Naive thymus-derived CD4-positive, alpha-beta T cell (primary cell): ENCODE measurements at regions not wholly inside any gene's neighbourhood (a gene's known extent, or its start where the extent isn't known, plus 50 kb on each side); places are given as distances from the start of the nearest gene placed in this dataset.
"Not testable (repeated sequence)": the region's sequence is repeated elsewhere in the genome, so short reads cannot be mapped to it uniquely, and the experiment has no call there.

ENCODE experiments used
- ATAC-seq: fragments of 150-1000 bp; cut with Tn5 transposase; 2 replicates; pipeline ENCODE4 v1.10.0; 2021; ENCODE audit warnings: mild to moderate bottlenecking, moderate library complexity
- CTCF ChIA-PET: fragments of 350-600 bp; sonication (Branson Sonifier 250); formaldehyde crosslinking; loops from one replicate; lab custom pipeline; 2021; ENCODE audit warnings: antibody characterized with exemption; lab: Charles Lee
- POLR2A ChIA-PET: fragments of 350-600 bp; sonication (Branson Sonifier 250); formaldehyde crosslinking; loops from one replicate; lab custom pipeline; 2021; ENCODE audit warnings: antibody characterized with exemption, inconsistent platforms; lab: Charles Lee
- DNase-seq, 9 donors: peaks; one replicate each; pipeline versions ENCODE4 v3.0.0 to v3.0.0-alpha.2; 2020 to 2022; ENCODE audit warnings: mixed read lengths in 1 of 9
- H3K27ac ChIP-seq: one replicate; pipeline ENCODE4 v1.7.0; 2013; ENCODE audit warnings: mild to moderate bottlenecking, low read depth, low read length, moderate library complexity
- H3K27me3 ChIP-seq, 2 donors: one replicate each; pipeline ENCODE4 v1.7.0; 2013; ENCODE audit warnings: low read length in 2 of 2, mild to moderate bottlenecking in 2 of 2, moderate library complexity in 2 of 2; ENCODE audit not compliant: control insufficient read depth in 2 of 2, insufficient read depth in 2 of 2
- H3K36me3 ChIP-seq, 3 experiments: 1 replicate in 2 of 3; 2 replicates in 1 of 3; pipeline ENCODE4 v1.7.0; 2013; ENCODE audit warnings: low read length in 3 of 3, mild to moderate bottlenecking in 3 of 3, moderate library complexity in 1 of 3; ENCODE audit not compliant: insufficient read depth in 3 of 3, control insufficient read depth in 2 of 3
- H3K4me1 ChIP-seq, 2 donors: one replicate each; pipeline ENCODE4 v1.7.0; 2013; ENCODE audit warnings: low read length in 2 of 2, mild to moderate bottlenecking in 2 of 2, moderate library complexity in 1 of 2; ENCODE audit not compliant: control insufficient read depth in 2 of 2, insufficient read depth in 2 of 2
- H3K4me3 ChIP-seq: 2 replicates; pipeline ENCODE4 v1.7.0; 2013; ENCODE audit warnings: mild to moderate bottlenecking, low read length
- H3K9me3 ChIP-seq, 3 experiments: 1 replicate in 2 of 3; 2 replicates in 1 of 3; pipeline ENCODE4 v1.7.0; 2013; ENCODE audit warnings: low read length in 3 of 3; ENCODE audit not compliant: control insufficient read depth in 2 of 3
- H3K27ac Mint-ChIP-seq, 9 donors: one replicate each; pipeline ENCODE4 v1.8.0; 2020 to 2022; ENCODE audit warnings: mixed read lengths in 9 of 9, mild to moderate bottlenecking in 8 of 9, moderate library complexity in 5 of 9, inconsistent platforms in 2 of 9
- H3K27me3 Mint-ChIP-seq, 5 donors: one replicate each; pipeline ENCODE4 v1.8.0; 2021 to 2022; ENCODE audit warnings: mixed read lengths in 5 of 5, mild to moderate bottlenecking in 1 of 5
- H3K36me3 Mint-ChIP-seq, 5 donors: one replicate each; pipeline ENCODE4 v1.8.0; 2020 to 2022; ENCODE audit warnings: mixed read lengths in 5 of 5, mild to moderate bottlenecking in 3 of 5, inconsistent platforms in 1 of 5
- H3K4me1 Mint-ChIP-seq, 7 donors: one replicate each; pipeline ENCODE4 v1.8.0; 2020 to 2022; ENCODE audit warnings: mixed read lengths in 7 of 7, mild to moderate bottlenecking in 3 of 7, inconsistent platforms in 1 of 7
- H3K4me3 Mint-ChIP-seq, 10 donors: one replicate each; pipeline ENCODE4 v1.8.0; 2020 to 2022; ENCODE audit warnings: mild to moderate bottlenecking in 10 of 10, mixed read lengths in 10 of 10, moderate library complexity in 6 of 10, inconsistent platforms in 2 of 10
- H3K9me3 Mint-ChIP-seq, 11 donors: one replicate each; pipeline ENCODE4 v1.8.0; 2020 to 2022; ENCODE audit warnings: mixed read lengths in 11 of 11, mild to moderate bottlenecking in 4 of 11, inconsistent platforms in 1 of 11, moderate library complexity in 1 of 11
- intact Hi-C, 2 donors: fragments of 100-400 bp; cut with micrococcal nuclease; formaldehyde crosslinking; loops; one replicate each; pipeline ENCODE4 v1.15.1; 2023

GRCh38 chr3:177664380-177665103, 467.3 kb upstream of the TBL1XR1 start:
- H3K36me3 ChIP-seq, H3K9me3 Mint-ChIP-seq, CTCF ChIA-PET, H3K27ac ChIP-seq, H3K9me3 ChIP-seq, POLR2A ChIA-PET, H3K4me3 ChIP-seq, H3K36me3 Mint-ChIP-seq, H3K4me3 Mint-ChIP-seq, ATAC-seq, H3K4me1 ChIP-seq, H3K27ac Mint-ChIP-seq, H3K27me3 ChIP-seq, H3K27me3 Mint-ChIP-seq, H3K4me1 Mint-ChIP-seq: not testable (repeated sequence)
- DNase-seq = peak in 1 of 9 donors; percentile 9
- intact Hi-C loops = loop anchor here (1.0 to 5.0 kb wide), 2 partner anchors 304 to 612 kb away; no protein-coding TSS in a partner anchor

GRCh38 chr3:177665122-177665808, 468.0 kb upstream of the TBL1XR1 start:
- CTCF ChIA-PET = no interaction called here
- Mint-ChIP-seq H3K4me3 (no peak overlapping the region), H3K27me3 (no peaks in the 10 kb centered on the region), H3K9me3 (peaks cover 0 to 7% (median 3%) of the 10 kb centered on the region in 11 donors), H3K27ac (peak overlapping the region in 1 of 9 donors; percentile 17), H3K36me3 (peaks cover 0 to 10% (median 0%) of the 10 kb centered on the region in 5 donors), H3K4me1 (peaks cover 0 to 5% (median 0%) of the 10 kb centered on the region in 7 donors)
- Histone ChIP-seq H3K4me3 (no peak overlapping the region), H3K27me3 (no peaks in the 10 kb centered on the region), H3K36me3 (no peaks in the 10 kb centered on the region), H3K9me3 (no peaks in the 10 kb centered on the region), H3K27ac (no peak overlapping the region), H3K4me1 (no peaks in the 10 kb centered on the region)
- intact Hi-C loops = no loop called here
- ATAC-seq (no peak), DNase-seq (no peak)
- POLR2A ChIA-PET = interaction anchor here (1.0 kb wide), 1 partner anchor 18 kb away, joined by 6 read pairs; no protein-coding TSS in a partner anchor

- no peak overlapping the region for H3K4me3 ChIP-seq
- H3K27ac ChIP-seq = no peak overlapping the region
- Mint-ChIP-seq H3K27ac (no peak overlapping the region), H3K4me3 (no peak overlapping the region), H3K9me3 (peaks cover 0 to 6% (median 0%) of the 10 kb centered on the region in 11 donors), H3K27me3 (no peaks in the 10 kb centered on the region), H3K4me1 (peaks cover 0 to 9% (median 0%) of the 10 kb centered on the region in 7 donors), H3K36me3 (peaks cover 0 to 2% (median 0%) of the 10 kb centered on the region in 5 donors)
- H3K27me3 ChIP-seq = no peaks in the 10 kb centered on the region
- no peaks in the 10 kb centered on the region for H3K36me3 ChIP-seq
- H3K9me3 ChIP-seq = no peaks in the 10 kb centered on the region
- H3K4me1 ChIP-seq = no peaks in the 10 kb centered on the region
- no peak for DNase-seq
- ChIA-PET POLR2A (no interaction called here), CTCF (no interaction called here)
- ATAC-seq = no peak
- intact Hi-C loops = loop anchor here in 1 of 2 donors (10.0 kb wide), 1 partner anchor 478 kb away; the partner anchor contains the start of gene TBL1XR1
These were observed 475.1 kb upstream of the TBL1XR1 start for GRCh38 chr3:177672252-177672911.

GRCh38 chr3:177673112-177673914, 476.0 kb upstream of the TBL1XR1 start:
- ChIA-PET POLR2A (no interaction called here), CTCF (no interaction called here)
- no peak overlapping the region for H3K27ac ChIP-seq
- DNase-seq (no peak), ATAC-seq (no peak)
- Mint-ChIP-seq H3K36me3 (peaks cover 0 to 2% (median 0%) of the 10 kb centered on the region in 5 donors), H3K4me1 (peaks cover 0 to 9% (median 0%) of the 10 kb centered on the region in 7 donors), H3K4me3 (no peak overlapping the region), H3K27me3 (no peaks in the 10 kb centered on the region), H3K9me3 (peaks cover 0 to 6% (median 0%) of the 10 kb centered on the region in 11 donors), H3K27ac (no peak overlapping the region)
- H3K27me3 ChIP-seq = no peaks in the 10 kb centered on the region
- intact Hi-C loops = loop anchor here in 1 of 2 donors (10.0 kb wide), 1 partner anchor 479 kb away; the partner anchor contains the start of gene TBL1XR1
- H3K36me3 ChIP-seq = no peaks in the 10 kb centered on the region
- no peaks in the 10 kb centered on the region for H3K9me3 ChIP-seq
- H3K4me1 ChIP-seq = no peaks in the 10 kb centered on the region
- H3K4me3 ChIP-seq = no peak overlapping the region

- ChIA-PET CTCF (no interaction called here), POLR2A (interaction anchor here (0.6 kb wide), 1 partner anchor 299 kb away, joined by 3 read pairs; no protein-coding TSS in a partner anchor)
- Mint-ChIP-seq H3K27ac (no peak overlapping the region), H3K4me1 (peaks cover 0 to 9% (median 0%) of the 10 kb centered on the region in 7 donors), H3K27me3 (no peaks in the 10 kb centered on the region), H3K36me3 (peaks cover 0 to 2% (median 0%) of the 10 kb centered on the region in 5 donors), H3K4me3 (no peak overlapping the region), H3K9me3 (peaks cover 0 to 6% (median 0%) of the 10 kb centered on the region in 11 donors)
- no peak overlapping the region for H3K4me3 ChIP-seq
- ATAC-seq (no peak), DNase-seq (no peak)
- H3K27ac ChIP-seq = no peak overlapping the region
- no peaks in the 10 kb centered on the region for H3K4me1 ChIP-seq
- intact Hi-C loops = loop anchor here in 1 of 2 donors (10.0 kb wide), 1 partner anchor 479 kb away; the partner anchor contains the start of gene TBL1XR1
- H3K9me3 ChIP-seq = no peaks in the 10 kb centered on the region
- no peaks in the 10 kb centered on the region for H3K36me3 ChIP-seq
- H3K27me3 ChIP-seq = no peaks in the 10 kb centered on the region
These were observed 476.9 kb upstream of the TBL1XR1 start for GRCh38 chr3:177674186-177674585.

GRCh38 chr3:177676148-177676547, 478.9 kb upstream of the TBL1XR1 start:
- intact Hi-C loops = loop anchor here in 1 of 2 donors (1.0 to 10.0 kb wide), 3 partner anchors 481 to 804 kb away; partner anchors contain the start of gene TBL1XR1
- H3K4me1 ChIP-seq = peaks cover 0 to 9% of the 10 kb centered on the region in 2 donors
- DNase-seq (no peak), ATAC-seq (no peak)
- POLR2A ChIA-PET = no interaction called here
- no peak overlapping the region for H3K27ac Mint-ChIP-seq
- H3K4me1 Mint-ChIP-seq = peaks cover 0 to 11% (median 8%) of the 10 kb centered on the region in 7 donors
- H3K9me3 ChIP-seq = no peaks in the 10 kb centered on the region
- no peaks in the 10 kb centered on the region for H3K36me3 ChIP-seq
- H3K27me3 Mint-ChIP-seq = no peaks in the 10 kb centered on the region
- H3K36me3 Mint-ChIP-seq = peaks cover 0 to 2% (median 0%) of the 10 kb centered on the region in 5 donors
- no peaks in the 10 kb centered on the region for H3K27me3 ChIP-seq
- no peak overlapping the region for H3K4me3 ChIP-seq
- no peak overlapping the region for H3K27ac ChIP-seq
- H3K9me3 Mint-ChIP-seq = no peaks in the 10 kb centered on the region
- CTCF ChIA-PET = no interaction called here
- H3K4me3 Mint-ChIP-seq = no peak overlapping the region
